HCT116 (cell line): ENCODE measurements at regions not wholly inside any gene's neighbourhood (a gene's known extent, or its start where the extent isn't known, plus 50 kb on each side); places are given as distances from the start of the nearest gene placed in this dataset.

ENCODE experiments used
- ATAC-seq: fragments of 200-7000 bp; cut with Tn5 transposase; 2 replicates; pipeline ENCODE4 v1.9.1; 2020; ENCODE audit warnings: mild to moderate bottlenecking, moderate library complexity
- BruUV-seq: library from RNA; stranded (reverse); fragments of 400-500 nt; replicated peaks from 2 replicates; lab custom pipeline; 2021; lab: Mats Ljungman, UMichigan
- CTCF ChIA-PET: fragments of 300-600 bp; sonication (Branson Sonifier 250); formaldehyde crosslinking; loops from one replicate; lab custom pipeline; 2021; ENCODE audit warnings: antibody characterized with exemption; lab: Charles Lee
- POLR2A ChIA-PET: fragments of 300-600, 350-600 bp; sonication (Branson Sonifier 250); formaldehyde crosslinking; loops from one replicate; lab custom pipeline; 2021; ENCODE audit warnings: antibody characterized with exemption; lab: Charles Lee
- RAD21 ChIA-PET, 2 experiments: fragments of 300-600 bp; sonication (Branson Sonifier 250); formaldehyde crosslinking; loops; one replicate each; lab custom pipeline; 2023; ENCODE audit warnings: low total read pairs in 2 of 2; ENCODE audit not compliant: uncharacterized antibody in 2 of 2, unreplicated experiment in 2 of 2, low non-redundant PET in 1 of 2; lab: Charles Lee
- DNase-seq: peaks from one replicate; pipeline ENCODE4 v3.0.0-alpha.2; 2010; ENCODE audit warnings: low read depth, low spot score
- H2AFZ ChIP-seq: fragments of 200-600 bp; shearing (Covaris generic), sonication (generic); 2 replicates; pipeline ENCODE4 v1.6.1; 2017; ENCODE audit warnings: low read depth, mixed run types, mixed read lengths, antibody characterized with exemption, low read length; ENCODE audit not compliant: poor library complexity, severe bottlenecking
- H3K27ac ChIP-seq: 2 replicates; pipeline ENCODE4 v1.5.1; 2012; ENCODE audit warnings: low read depth, low read length
- H3K27me3 ChIP-seq: fragments of 200-600 bp; sonication (generic); 2 replicates; pipeline ENCODE4 v1.6.1; 2016; ENCODE audit warnings: mixed run types, low read length, mixed read lengths; ENCODE audit not compliant: insufficient read depth
- H3K36me3 ChIP-seq, 2 experiments: fragments of 200-500 bp in 1 of 2; fragments of 200-600 bp in 1 of 2; sonication (Bioruptor generic) in 1 of 2; sonication (generic) in 1 of 2; 2 replicates each; pipeline versions ENCODE4 v1.5.1 to v1.6.1; 2014 to 2016; ENCODE audit warnings: low read length in 2 of 2, inconsistent platforms in 1 of 2, mixed read lengths in 1 of 2, mixed run types in 1 of 2; ENCODE audit not compliant: insufficient read depth in 2 of 2, control insufficient read depth in 1 of 2
- H3K4me1 ChIP-seq, 2 experiments: fragments of 200-600 bp in 1 of 2; sonication (generic) in 1 of 2; 2 replicates each; pipeline versions ENCODE4 v1.5.1 to v1.6.1; 2012 to 2017; ENCODE audit warnings: low read length in 2 of 2, inconsistent platforms in 1 of 2, mild to moderate bottlenecking in 1 of 2, mixed read lengths in 1 of 2, mixed run types in 1 of 2, moderate library complexity in 1 of 2; ENCODE audit not compliant: insufficient read depth in 2 of 2, control insufficient read depth in 1 of 2
- H3K4me2 ChIP-seq: fragments of 200-600 bp; sonication (generic); 2 replicates; pipeline ENCODE4 v1.6.1; 2017; ENCODE audit warnings: mixed run types, low read length, mixed read lengths
- H3K4me3 ChIP-seq, 2 experiments: fragments of 200-600 bp in 1 of 2; sonication (generic) in 1 of 2; replicated peaks in 1 of 2; 2 replicates each; pipeline ENCODE4 v1.5.1; 2011 to 2016; ENCODE audit warnings: low read length in 2 of 2, control low read depth in 1 of 2, low read depth in 1 of 2, mild to moderate bottlenecking in 1 of 2, mixed read lengths in 1 of 2, mixed run types in 1 of 2
- H3K79me2 ChIP-seq: fragments of 200-600 bp; sonication (generic); 2 replicates; pipeline ENCODE4 v1.6.1; 2017; ENCODE audit warnings: mild to moderate bottlenecking, mixed run types, low read length, moderate library complexity, mixed read lengths; ENCODE audit not compliant: insufficient read depth
- H3K9ac ChIP-seq: fragments of 200-600 bp; sonication (generic); 2 replicates; pipeline ENCODE4 v1.6.1; 2016; ENCODE audit warnings: low read length, mixed read lengths
- H3K9me2 ChIP-seq: fragments of 200-600 bp; sonication (generic), shearing (Covaris generic); 2 replicates; pipeline ENCODE4 v1.6.1; 2017; ENCODE audit warnings: mixed run types, mild to moderate bottlenecking, moderate library complexity; ENCODE audit not compliant: insufficient read depth
- H3K9me3 ChIP-seq, 2 experiments: fragments of 200-500 bp in 1 of 2; fragments of 200-600 bp in 1 of 2; sonication (Bioruptor generic) in 1 of 2; sonication (generic) in 1 of 2; 2 replicates each; pipeline ENCODE4 v1.6.1; 2014 to 2017; ENCODE audit warnings: low read length in 2 of 2, mixed read lengths in 2 of 2, inconsistent platforms in 1 of 2, low read depth in 1 of 2, mild to moderate bottlenecking in 1 of 2, mixed run types in 1 of 2, moderate library complexity in 1 of 2; ENCODE audit not compliant: control insufficient read depth in 1 of 2, insufficient read depth in 1 of 2
- H4K20me1 ChIP-seq: fragments of 200-600 bp; sonication (generic), shearing (Covaris generic); 2 replicates; pipeline ENCODE4 v1.6.1; 2017; ENCODE audit warnings: mixed run types, mild to moderate bottlenecking, moderate library complexity; ENCODE audit not compliant: insufficient read depth
- ATF3 ChIP-seq: IDR thresholded peaks from 2 replicates; pipeline ENCODE4 v1.6.1; 2012
- CBX3 ChIP-seq: IDR thresholded peaks from 2 replicates; pipeline ENCODE4 v1.6.1; 2012; ENCODE audit warnings: low read depth
- CEBPB ChIP-seq: IDR thresholded peaks from 2 replicates; pipeline ENCODE4 v1.6.1; 2012; ENCODE audit warnings: low read depth
- ELF1 ChIP-seq: IDR thresholded peaks from 2 replicates; pipeline ENCODE4 v1.6.1; 2012; ENCODE audit warnings: low read depth, borderline replicate concordance
- MAX ChIP-seq: IDR thresholded peaks from 2 replicates; pipeline ENCODE4 v1.6.1; 2012
- SIN3A ChIP-seq: IDR thresholded peaks from 2 replicates; pipeline ENCODE4 v1.6.1; 2012; ENCODE audit warnings: low read depth
- SP1 ChIP-seq: IDR thresholded peaks from 2 replicates; pipeline ENCODE4 v1.6.1; 2012; ENCODE audit warnings: low read depth
- TCF7L2 ChIP-seq: IDR thresholded peaks from 2 replicates; pipeline ENCODE4 v1.7.0; 2011; ENCODE audit warnings: borderline replicate concordance, inconsistent platforms; ENCODE audit not compliant: insufficient read depth, insufficient read length; ENCODE audit errors: extremely low read depth
- ZNF274 ChIP-seq: fragments of 200-500 bp; sonication (Bioruptor generic); IDR thresholded peaks from 2 replicates; pipeline ENCODE4 v1.6.1; 2014; ENCODE audit warnings: mild to moderate bottlenecking, low read depth, low read length, inconsistent platforms
- intact Hi-C: fragments of 100-400 bp; cut with micrococcal nuclease; formaldehyde crosslinking; loops from 2 replicates; pipeline ENCODE4 v1.10.0; 2022

- no peak for TF ChIP-seq CBX3
- no peak for TF ChIP-seq ELF1
Observed at GRCh38 chr4:57378766-57379165, 268.6 kb upstream of the IGFBP7 start (continued).

- no peaks in the 10 kb centered on the region for H3K9me2 ChIP-seq
- H3K4me2 ChIP-seq = no peak overlapping the region
- ChIA-PET POLR2A (no interaction called here), RAD21 (no interaction called here), CTCF (no interaction called here)
- BruUV-seq = no TSS peak
- H2AFZ ChIP-seq = no peak overlapping the region
- ATAC-seq = no peak
- H3K9me3 ChIP-seq = peaks cover 0 to 3% of the 10 kb centered on the region in 2 experiments; a peak in 1 of 4 replicates
- no peak overlapping the region for H3K27ac ChIP-seq
- no peak for DNase-seq
- H3K79me2 ChIP-seq = no peaks in the 10 kb centered on the region
- intact Hi-C loops = no loop called here
- H4K20me1 ChIP-seq = no peaks in the 10 kb centered on the region
- H3K4me1 ChIP-seq = no peaks in the 10 kb centered on the region
- TF ChIP-seq CBX3 = no peak
- TF ChIP-seq ZNF274 = no peak
- TF ChIP-seq ATF3 = no peak
- H3K36me3 ChIP-seq = no peaks in the 10 kb centered on the region
- no peak overlapping the region for H3K9ac ChIP-seq
- H3K4me3 ChIP-seq = no peak overlapping the region
- no peaks in the 10 kb centered on the region for H3K27me3 ChIP-seq
Observed at GRCh38 chr4:57374866-57375595, 264.8 kb upstream of the IGFBP7 start.

- no peak for ATAC-seq
- CTCF ChIA-PET = no interaction called here
Observed at GRCh38 chr4:57373991-57374390, 263.8 kb upstream of the IGFBP7 start.

More at GRCh38 chr4:57373991-57374390, 263.8 kb upstream of the IGFBP7 start:
- H3K9me3 ChIP-seq = peaks cover 0 to 3% of the 10 kb centered on the region in 2 experiments; a peak in 1 of 4 replicates
- H3K27ac ChIP-seq = no peak overlapping the region
- H4K20me1 ChIP-seq = no peaks in the 10 kb centered on the region
- H3K9ac ChIP-seq = no peak overlapping the region
- POLR2A ChIA-PET = no interaction called here
- H2AFZ ChIP-seq = no peak overlapping the region
- intact Hi-C loops = no loop called here
- no peaks in the 10 kb centered on the region for H3K27me3 ChIP-seq
- TF ChIP-seq CEBPB (no peak), TCF7L2 (no peak), SP1 (no peak), MAX (no peak), ELF1 (no peak), CBX3 (no peak), SIN3A (no peak)
- no peaks in the 10 kb centered on the region for H3K36me3 ChIP-seq
- no peak overlapping the region for H3K4me3 ChIP-seq
- DNase-seq = no peak
- no peaks in the 10 kb centered on the region for H3K4me1 ChIP-seq
- BruUV-seq = no TSS peak
- H3K9me2 ChIP-seq = no peaks in the 10 kb centered on the region
- H3K4me2 ChIP-seq = no peak overlapping the region
- RAD21 ChIA-PET = no interaction called here
- no peaks in the 10 kb centered on the region for H3K79me2 ChIP-seq
